Cardiac septum (tissue), 1 donor: ENCODE measurements at regions not wholly inside any gene's neighbourhood (a gene's known extent, or its start where the extent isn't known, plus 50 kb on each side); places are given as distances from the start of the nearest gene placed in this dataset.

ENCODE experiments used
- DNase-seq: peaks from one replicate; pipeline ENCODE4 v3.0.0-alpha.2; 2020; ENCODE audit warnings: low spot score
- intact Hi-C: fragments of 100-400 bp; cut with DNase I; formaldehyde crosslinking; loops from one replicate; pipeline ENCODE4 v1.14.0; 2022
- donor health status: DM: no; HTN: no; CAD: no.

- no peak for DNase-seq
- intact Hi-C loops: no loop called here
These were observed 420.5 kb upstream of the HTR2A start for GRCh38 chr13:47317356-47317755.

GRCh38 chr13:47310401-47310800 is 413.5 kb upstream of the HTR2A start:
- intact Hi-C loops: no loop called here
- DNase-seq: no peak

GRCh38 chr13:47306991-47307390 is 410.1 kb upstream of the HTR2A start:
- intact Hi-C loops: no loop called here

GRCh38 chr13:47303626-47304025 is 406.8 kb upstream of the HTR2A start:
- no peak for DNase-seq
- intact Hi-C loops: no loop called here

More at GRCh38 chr13:47306991-47307390, 410.1 kb upstream of the HTR2A start:
- DNase-seq: no peak

GRCh38 chr13:47299304-47299703 is 402.5 kb upstream of the HTR2A start:
- intact Hi-C loops: no loop called here
- no peak for DNase-seq

GRCh38 chr13:47298506-47298905 is 401.7 kb upstream of the HTR2A start:
- intact Hi-C loops: no loop called here

GRCh38 chr13:47294691-47295090 is 397.8 kb upstream of the HTR2A start:
- DNase-seq: no peak
- intact Hi-C loops: no loop called here

More at GRCh38 chr13:47298506-47298905, 401.7 kb upstream of the HTR2A start:
- DNase-seq: no peak

- intact Hi-C loops: no loop called here
- DNase-seq: no peak
These were observed 394.3 kb upstream of the HTR2A start for GRCh38 chr13:47291107-47291656.

GRCh38 chr13:47289567-47289966 is 392.7 kb upstream of the HTR2A start:
- DNase-seq: no peak
- intact Hi-C loops: no loop called here

GRCh38 chr13:47288546-47288945 is 391.7 kb upstream of the HTR2A start:
- intact Hi-C loops: no loop called here
- no peak for DNase-seq

GRCh38 chr13:47287291-47287751 is 390.5 kb upstream of the HTR2A start:
- DNase-seq: no peak
- intact Hi-C loops: no loop called here

GRCh38 chr13:47281991-47282390 is 385.1 kb upstream of the HTR2A start:
- no peak for DNase-seq
- intact Hi-C loops: no loop called here

GRCh38 chr13:47279920-47280319 is 383.1 kb upstream of the HTR2A start:
- no peak for DNase-seq
- intact Hi-C loops: no loop called here

GRCh38 chr13:47277774-47278173 is 380.9 kb upstream of the HTR2A start:
- DNase-seq: no peak
- intact Hi-C loops: no loop called here

- intact Hi-C loops: no loop called here
- no peak for DNase-seq
These were observed 371.4 kb upstream of the HTR2A start for GRCh38 chr13:47268270-47268669.

- intact Hi-C loops: no loop called here
These were observed 361.5 kb upstream of the HTR2A start for GRCh38 chr13:47258384-47258783.

GRCh38 chr13:47256618-47257017 is 359.8 kb upstream of the HTR2A start:
- intact Hi-C loops: no loop called here
- no peak for DNase-seq

More at GRCh38 chr13:47258384-47258783, 361.5 kb upstream of the HTR2A start:
- DNase-seq: no peak

- intact Hi-C loops: no loop called here
- DNase-seq: no peak
These were observed 355.8 kb upstream of the HTR2A start for GRCh38 chr13:47252627-47253026.

- intact Hi-C loops: no loop called here
- no peak for DNase-seq
These were observed 354.9 kb upstream of the HTR2A start for GRCh38 chr13:47251771-47252170.

- intact Hi-C loops: no loop called here
- no peak for DNase-seq
These were observed 353.3 kb upstream of the HTR2A start for GRCh38 chr13:47250146-47250545.

- intact Hi-C loops: no loop called here
- DNase-seq: no peak
These were observed 352.4 kb upstream of the HTR2A start for GRCh38 chr13:47249266-47249665.

GRCh38 chr13:47241446-47241845 is 344.6 kb upstream of the HTR2A start:
- DNase-seq: no peak
- intact Hi-C loops: no loop called here
